Endodermal cell (in vitro differentiated cells): ENCODE measurements at regions not wholly inside any gene's neighbourhood (a gene's known extent, or its start where the extent isn't known, plus 50 kb on each side); places are given as distances from the start of the nearest gene placed in this dataset.

Source experiments
- DNase-seq: peaks from one replicate; pipeline ENCODE4 v3.0.0-alpha.2; 2017
- H3K27ac ChIP-seq: 2 replicates; pipeline ENCODE4 v1.5.1; 2013; ENCODE audit warnings: mild to moderate bottlenecking, low read depth, low read length, moderate library complexity
- H3K27me3 ChIP-seq: 2 replicates; pipeline ENCODE4 v1.6.1; 2013; ENCODE audit warnings: mild to moderate bottlenecking, low read length, moderate library complexity; ENCODE audit not compliant: insufficient read depth, control insufficient read depth, poor library complexity, severe bottlenecking
- H3K36me3 ChIP-seq: 2 replicates; pipeline ENCODE4 v1.7.0; 2013; ENCODE audit warnings: mild to moderate bottlenecking, low read length, moderate library complexity; ENCODE audit not compliant: control insufficient read depth, insufficient read depth
- H3K4me1 ChIP-seq: one replicate; pipeline ENCODE4 v1.7.0; 2013; ENCODE audit warnings: low read length; ENCODE audit not compliant: control insufficient read depth, insufficient read depth
- H3K4me3 ChIP-seq: 2 replicates; pipeline ENCODE4 v1.5.1; 2013; ENCODE audit warnings: mild to moderate bottlenecking, low read length, moderate library complexity
- H3K9ac ChIP-seq: 2 replicates; pipeline ENCODE4 v1.6.1; 2013; ENCODE audit warnings: mild to moderate bottlenecking, low read length, moderate library complexity; ENCODE audit not compliant: poor library complexity, severe bottlenecking; ENCODE audit errors: extremely low read depth
- H3K9me3 ChIP-seq: 2 replicates; pipeline ENCODE4 v1.6.1; 2013; ENCODE audit warnings: mild to moderate bottlenecking, low read length, moderate library complexity; ENCODE audit not compliant: control insufficient read depth
- H3K27ac Mint-ChIP-seq: 2 replicates; pipeline ENCODE4 v1.8.0; 2020; ENCODE audit warnings: mixed read lengths
- H3K27me3 Mint-ChIP-seq: 2 replicates; pipeline ENCODE4 v1.8.0; 2021; ENCODE audit warnings: mild to moderate bottlenecking, mixed read lengths; ENCODE audit not compliant: insufficient read depth
- H3K36me3 Mint-ChIP-seq: 2 replicates; pipeline ENCODE4 v1.8.0; 2020; ENCODE audit warnings: low read depth, mixed read lengths
- H3K4me1 Mint-ChIP-seq: 2 replicates; pipeline ENCODE4 v1.8.0; 2020; ENCODE audit warnings: mixed read lengths
- H3K4me3 Mint-ChIP-seq: 2 replicates; pipeline ENCODE4 v1.8.0; 2020; ENCODE audit warnings: mild to moderate bottlenecking, moderate library complexity, mixed read lengths
- H3K9me3 Mint-ChIP-seq: 2 replicates; pipeline ENCODE4 v1.8.0; 2020; ENCODE audit warnings: mild to moderate bottlenecking, mixed read lengths
- WGBS, 2 experiments: methylation state at CpG; one replicate each; pipeline versions ENCODE4 v1.1.5 to v1.1.7; 2013; ENCODE audit warnings: missing lambda C conversion rate in 2 of 2, mixed read lengths in 1 of 2; ENCODE audit not compliant: insufficient coverage in 1 of 2, insufficient read length in 1 of 2; 5-methylcytosine and 5-hydroxymethylcytosine counted together
- TF ChIP-seq, protein P1 (sequence below): fragments of 200-600 bp; sonication (generic); conservative IDR thresholded peaks from 2 replicates; pipeline ENCODE4 v1.5.0; 2021; ENCODE audit warnings: antibody characterized with exemption, mild to moderate bottlenecking

DNA sequence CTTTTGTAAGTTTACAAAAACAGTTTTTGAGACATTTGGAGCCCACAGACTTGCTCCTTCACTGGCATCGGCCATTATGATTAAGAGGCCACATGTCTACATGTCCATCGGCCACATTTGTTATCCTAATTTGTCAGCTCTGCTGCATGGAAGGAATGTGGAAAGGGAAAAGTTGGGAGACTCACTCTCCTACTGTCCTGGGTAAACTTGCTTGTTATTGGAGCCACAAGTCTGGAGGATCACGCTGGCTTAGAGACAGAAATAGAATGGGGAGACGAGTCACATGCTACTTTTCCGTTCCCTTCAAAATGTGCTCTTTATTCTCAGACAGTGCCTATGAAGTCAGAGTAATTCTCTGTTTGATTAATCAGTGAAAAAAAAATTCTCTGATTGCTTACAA, 741.2 kb upstream of the PCDH9 start:
- H3K4me3 Mint-ChIP-seq: no peak overlapping the region
- WGBS, 2 experiments: 90 to 91% methylated on average over 5 of the region's 5 CpGs
- H3K27ac Mint-ChIP-seq: no peak overlapping the region
- H3K9me3 ChIP-seq: no peaks in the 10 kb centered on the region
- no peak overlapping the region for H3K27ac ChIP-seq
- no peaks in the 10 kb centered on the region for H3K9me3 Mint-ChIP-seq
- peaks cover 5% of the 10 kb centered on the region for H3K4me1 Mint-ChIP-seq
- H3K36me3 Mint-ChIP-seq: no peaks in the 10 kb centered on the region
- no peaks in the 10 kb centered on the region for H3K27me3 ChIP-seq
- no peaks in the 10 kb centered on the region for H3K4me1 ChIP-seq
- H3K27me3 Mint-ChIP-seq: no peaks in the 10 kb centered on the region
- TF ChIP-seq, protein P1, sequence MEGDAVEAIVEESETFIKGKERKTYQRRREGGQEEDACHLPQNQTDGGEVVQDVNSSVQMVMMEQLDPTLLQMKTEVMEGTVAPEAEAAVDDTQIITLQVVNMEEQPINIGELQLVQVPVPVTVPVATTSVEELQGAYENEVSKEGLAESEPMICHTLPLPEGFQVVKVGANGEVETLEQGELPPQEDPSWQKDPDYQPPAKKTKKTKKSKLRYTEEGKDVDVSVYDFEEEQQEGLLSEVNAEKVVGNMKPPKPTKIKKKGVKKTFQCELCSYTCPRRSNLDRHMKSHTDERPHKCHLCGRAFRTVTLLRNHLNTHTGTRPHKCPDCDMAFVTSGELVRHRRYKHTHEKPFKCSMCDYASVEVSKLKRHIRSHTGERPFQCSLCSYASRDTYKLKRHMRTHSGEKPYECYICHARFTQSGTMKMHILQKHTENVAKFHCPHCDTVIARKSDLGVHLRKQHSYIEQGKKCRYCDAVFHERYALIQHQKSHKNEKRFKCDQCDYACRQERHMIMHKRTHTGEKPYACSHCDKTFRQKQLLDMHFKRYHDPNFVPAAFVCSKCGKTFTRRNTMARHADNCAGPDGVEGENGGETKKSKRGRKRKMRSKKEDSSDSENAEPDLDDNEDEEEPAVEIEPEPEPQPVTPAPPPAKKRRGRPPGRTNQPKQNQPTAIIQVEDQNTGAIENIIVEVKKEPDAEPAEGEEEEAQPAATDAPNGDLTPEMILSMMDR: no peak
- no peak overlapping the region for H3K4me3 ChIP-seq
- DNase-seq: no peak
- H3K9ac ChIP-seq: no peak overlapping the region
- H3K36me3 ChIP-seq: no peaks in the 10 kb centered on the region

DNA sequence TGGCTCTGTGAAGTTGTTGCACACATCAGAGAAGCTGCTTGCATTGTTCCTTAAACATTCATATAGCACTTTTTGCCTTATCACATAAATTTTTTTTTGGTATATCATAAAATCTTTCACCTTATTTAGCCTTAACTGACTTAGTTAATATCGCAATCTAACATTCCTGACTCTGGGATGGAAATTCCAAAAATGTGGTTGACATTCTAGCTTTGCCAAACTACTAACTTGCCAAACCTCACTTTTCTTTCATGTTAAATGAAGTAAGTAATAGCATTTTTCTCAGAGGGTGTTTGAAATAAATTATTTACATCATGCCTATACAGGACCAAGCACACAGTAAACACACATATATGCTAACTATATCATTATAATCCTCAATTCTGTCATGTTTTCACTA, 736.9 kb upstream of the PCDH9 start:
- no peaks in the 10 kb centered on the region for H3K36me3 ChIP-seq
- H3K9me3 Mint-ChIP-seq: no peaks in the 10 kb centered on the region
- TF ChIP-seq, protein P1: no peak
- no peaks in the 10 kb centered on the region for H3K9me3 ChIP-seq
- no peak overlapping the region for H3K27ac ChIP-seq
- H3K4me1 ChIP-seq: peaks cover 4% of the 10 kb centered on the region
- H3K9ac ChIP-seq: no peak overlapping the region
- peaks cover 5% of the 10 kb centered on the region for H3K4me1 Mint-ChIP-seq
- H3K4me3 ChIP-seq: no peak overlapping the region
- H3K36me3 Mint-ChIP-seq: no peaks in the 10 kb centered on the region
- 88 to 100% methylated on average over 1 of the region's 1 CpG for WGBS, 2 experiments
- no peak for DNase-seq
- no peak overlapping the region for H3K27ac Mint-ChIP-seq
- H3K27me3 Mint-ChIP-seq: no peaks in the 10 kb centered on the region
- H3K27me3 ChIP-seq: no peaks in the 10 kb centered on the region
- H3K4me3 Mint-ChIP-seq: no peak overlapping the region

DNA sequence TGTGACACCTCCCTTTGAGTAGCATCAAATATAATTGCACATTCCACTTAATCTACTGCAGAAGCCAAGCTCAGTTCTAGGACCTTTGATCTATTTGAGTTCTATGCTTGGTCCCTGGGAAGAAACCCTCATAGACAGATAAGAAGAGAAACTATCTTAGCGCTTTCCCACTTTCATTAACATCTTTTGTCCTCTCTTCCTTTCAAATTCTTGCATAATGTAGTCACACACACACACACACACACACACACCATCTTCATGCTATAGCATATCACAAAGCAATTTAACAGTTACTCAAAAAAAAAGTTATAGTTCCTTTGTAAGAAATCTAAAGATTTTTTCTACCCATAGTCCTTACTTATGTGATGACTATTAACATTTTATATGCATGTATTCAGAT, 735.9 kb upstream of the PCDH9 start:
- no peak overlapping the region for H3K4me3 Mint-ChIP-seq
- H3K4me3 ChIP-seq: no peak overlapping the region
- H3K9me3 ChIP-seq: no peaks in the 10 kb centered on the region
- H3K4me1 Mint-ChIP-seq: peaks cover 5% of the 10 kb centered on the region
- H3K27ac Mint-ChIP-seq: no peak overlapping the region
- no peak overlapping the region for H3K27ac ChIP-seq
- H3K9ac ChIP-seq: no peak overlapping the region
- peak; percentile 55 for DNase-seq
- H3K9me3 Mint-ChIP-seq: no peaks in the 10 kb centered on the region
- no peaks in the 10 kb centered on the region for H3K27me3 ChIP-seq
- TF ChIP-seq, protein P1: no peak
- 40 to 58% methylated on average over 1 of the region's 1 CpG for WGBS, 2 experiments
- H3K36me3 Mint-ChIP-seq: no peaks in the 10 kb centered on the region
- H3K27me3 Mint-ChIP-seq: no peaks in the 10 kb centered on the region
- H3K36me3 ChIP-seq: no peaks in the 10 kb centered on the region
- peaks cover 4% of the 10 kb centered on the region for H3K4me1 ChIP-seq
